ENCODE measurements at regions not wholly inside any gene's neighbourhood (a gene's known extent, or its start where the extent isn't known, plus 50 kb on each side); places are given as distances from the start of the nearest gene placed in this dataset.

DNA sequence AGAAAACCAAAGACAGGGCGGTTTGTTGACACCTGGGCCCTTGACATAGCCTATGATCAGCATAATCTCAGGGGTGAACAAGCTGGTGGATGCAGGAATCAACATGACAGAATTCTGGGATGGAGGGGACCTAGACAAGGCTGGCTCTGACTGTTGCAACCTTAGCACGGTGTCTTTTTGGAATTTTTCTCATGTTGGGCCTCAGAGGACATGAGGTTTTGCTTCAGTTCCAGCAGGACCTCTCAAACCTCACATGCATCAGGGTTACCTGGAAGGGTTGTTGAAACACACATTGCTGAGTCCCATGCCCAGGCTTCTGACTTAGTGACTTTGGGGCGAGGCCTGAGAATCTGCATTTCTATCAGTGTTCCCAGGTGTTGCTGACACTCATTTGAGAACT lies 345.6 kb upstream of the B3GAT1 start:
- TF ChIP-seq CTCF (IDR thresholded peaks at IDR 0.05): no peak
- no peak for TF ChIP-seq POLR2A (IDR thresholded peaks at IDR 0.05)

Data from lower leg skin (tissue), 3 donors.